Endometrial microvascular endothelial cells (primary cell): ENCODE measurements at regions not wholly inside any gene's neighbourhood (a gene's known extent, or its start where the extent isn't known, plus 50 kb on each side); places are given as distances from the start of the nearest gene placed in this dataset.
"Not testable (repeated sequence)": the region's sequence is repeated elsewhere in the genome, so short reads cannot be mapped to it uniquely, and the experiment has no call there.

ENCODE experiments used
- in situ Hi-C: cut with HindIII; loops from 2 replicates; pipeline ENCODE4 v1.10.0; 2017; ENCODE audit warnings: low sequenced_read_pairs, low pct_unique_long_range_greater_than_20kb; ENCODE audit errors: inconsistent ontology term

DNA sequence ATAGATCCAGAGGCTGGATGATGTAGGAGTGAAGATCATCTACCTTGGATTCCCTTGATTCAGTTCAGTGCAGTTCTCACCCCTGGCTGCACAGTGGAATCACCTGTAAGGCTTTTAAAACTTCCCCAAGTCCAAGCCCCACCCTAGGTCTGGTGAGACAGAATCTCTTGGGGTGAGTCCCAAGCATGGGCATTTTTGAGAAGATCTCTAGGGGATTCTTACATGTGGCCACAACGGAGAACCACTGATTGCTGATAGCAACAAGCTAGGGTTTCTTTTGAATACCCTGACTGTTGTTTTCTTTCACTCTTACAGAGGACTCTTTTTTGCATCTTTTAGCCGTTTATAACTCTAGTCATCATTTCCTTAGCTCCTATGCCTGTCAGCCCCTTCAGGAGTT, 204.9 kb upstream of the RASGRP1 start:
- in situ Hi-C loops = no loop called here

DNA sequence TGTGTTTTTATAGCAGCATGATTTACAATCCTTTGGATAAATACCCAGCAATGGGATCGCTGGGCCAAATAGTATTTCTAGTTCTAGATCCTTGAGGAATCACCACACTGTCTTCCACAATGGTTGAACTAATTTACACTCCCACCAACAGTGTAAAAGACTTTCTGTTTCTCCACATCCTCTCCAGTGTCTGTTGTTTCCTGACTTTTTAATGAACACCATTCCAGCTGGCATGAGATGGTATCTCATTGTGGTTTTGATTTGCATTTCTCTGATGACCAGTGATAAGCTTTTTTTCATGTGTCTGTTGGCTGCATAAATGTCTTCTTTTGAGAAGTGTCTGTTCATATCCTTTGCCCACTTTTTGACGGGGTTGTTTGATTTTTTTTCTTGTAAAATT, 209.5 kb upstream of the RASGRP1 start:
- in situ Hi-C loops = not testable (repeated sequence)

- in situ Hi-C loops = no loop called here
Observed at GRCh38 chr15:38781196-38781595, 216.6 kb upstream of the RASGRP1 start.

DNA sequence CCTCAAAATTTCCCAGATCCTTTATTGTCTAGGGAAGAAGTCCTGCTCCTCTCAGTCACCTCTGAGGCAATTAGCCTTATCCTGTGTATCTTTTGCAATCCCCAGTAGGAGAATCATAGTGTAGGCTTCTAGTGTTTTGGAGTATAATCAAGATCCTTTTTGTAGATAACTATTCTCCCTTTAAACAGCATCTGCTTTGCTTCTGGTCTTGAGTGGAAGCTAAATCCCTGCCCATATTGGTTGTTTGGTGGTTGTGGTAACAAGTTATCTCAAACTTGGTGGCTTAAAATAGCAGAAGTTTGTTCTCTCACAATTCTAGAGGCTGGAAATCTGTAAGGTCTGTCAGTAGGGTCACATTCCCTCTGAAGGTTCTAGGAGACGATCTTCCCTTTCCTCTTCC, 217.5 kb upstream of the RASGRP1 start:
- in situ Hi-C loops = no loop called here

- in situ Hi-C loops = no loop called here
Observed at GRCh38 chr15:38788918-38789317, 224.3 kb upstream of the RASGRP1 start.

DNA sequence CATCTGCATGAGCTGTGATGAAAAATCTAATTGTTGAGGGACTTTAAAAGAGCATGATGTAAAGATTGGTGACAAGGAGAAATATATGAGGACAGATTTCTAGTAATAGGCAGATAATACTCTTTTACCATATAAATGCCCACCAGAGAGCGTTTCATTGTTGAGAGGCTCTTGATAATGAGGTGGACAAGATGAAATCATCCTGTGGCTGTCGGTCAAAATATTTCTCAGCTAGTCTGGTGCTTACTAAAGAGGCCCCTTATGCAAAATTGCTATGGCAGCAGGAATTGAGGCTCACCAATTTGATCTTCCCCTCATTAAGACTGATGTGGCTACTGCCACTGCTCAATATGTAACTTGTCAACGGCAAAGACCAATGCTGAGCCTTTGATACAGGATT, 225.0 kb upstream of the RASGRP1 start:
- in situ Hi-C loops = no loop called here

GRCh38 chr15:38793206-38793810, 228.7 kb upstream of the RASGRP1 start:
- in situ Hi-C loops = no loop called here

- in situ Hi-C loops = no loop called here
Observed at GRCh38 chr15:38795471-38796245, 231.0 kb upstream of the RASGRP1 start.

DNA sequence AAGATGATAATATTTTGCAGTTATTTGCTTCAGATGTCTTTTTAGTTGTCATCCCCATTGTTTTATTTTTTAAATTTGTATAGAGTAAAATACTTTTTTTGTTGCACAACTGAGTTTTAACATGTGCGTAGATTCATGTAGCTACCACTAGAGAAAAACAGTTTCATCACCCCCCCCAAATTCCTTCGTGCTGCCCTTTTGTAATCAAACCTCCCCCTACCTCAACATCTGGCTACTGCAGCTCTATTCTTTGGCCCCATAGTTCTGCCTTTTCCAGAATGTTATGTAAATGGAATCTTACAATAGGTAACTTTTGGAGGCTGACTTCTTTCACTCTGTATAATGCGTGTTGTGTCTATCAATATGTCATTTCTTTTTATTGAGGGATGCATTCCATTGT, 232.0 kb upstream of the RASGRP1 start:
- in situ Hi-C loops = no loop called here

- in situ Hi-C loops = not testable (repeated sequence)
Observed at GRCh38 chr15:38797506-38797905, 232.9 kb upstream of the RASGRP1 start.

DNA sequence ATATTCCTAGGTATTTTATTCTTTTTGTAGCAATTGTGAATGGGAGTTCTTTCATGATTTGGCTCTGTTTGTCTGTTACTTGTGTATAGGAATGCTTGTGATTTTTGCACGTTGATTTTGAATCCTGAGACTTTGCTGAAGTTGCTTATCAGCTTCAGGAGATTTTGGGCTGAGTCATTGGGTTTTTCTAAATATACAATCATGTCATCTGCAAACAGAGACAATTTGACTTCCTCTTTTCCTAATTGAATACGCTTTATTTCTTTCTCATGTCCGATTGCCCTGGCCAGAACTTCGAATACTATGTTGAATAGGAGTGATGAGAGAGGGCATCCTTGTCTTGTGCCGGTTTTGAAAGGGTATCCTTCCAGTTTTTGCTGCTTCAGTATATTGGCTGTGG, 234.6 kb upstream of the RASGRP1 start:
- in situ Hi-C loops = not testable (repeated sequence)

- in situ Hi-C loops = loop anchor here (10.0 kb wide), 1 partner anchor 185 kb away; no protein-coding TSS in a partner anchor
Observed at GRCh38 chr15:38809621-38810020, 245.0 kb upstream of the RASGRP1 start.

DNA sequence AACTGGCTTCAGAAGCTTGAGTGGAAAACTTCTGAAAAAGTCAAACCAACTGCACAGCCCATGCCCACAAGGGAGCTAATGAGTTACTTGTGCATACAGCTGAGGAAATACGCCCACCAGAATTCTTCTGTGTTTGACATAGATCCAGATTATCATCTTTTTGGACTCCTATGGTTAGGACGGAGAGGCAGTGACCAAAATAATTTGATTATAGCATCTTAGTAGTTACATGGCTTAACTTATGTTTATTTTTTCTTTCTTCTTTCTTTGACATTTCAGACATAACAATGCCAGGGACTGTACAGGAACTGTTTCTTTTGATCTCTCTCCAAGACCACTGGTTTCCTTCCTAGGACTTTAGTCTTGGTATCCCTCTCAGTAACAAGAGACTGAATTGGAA, 246.1 kb upstream of the RASGRP1 start:
- in situ Hi-C loops = loop anchor here (10.0 kb wide), 1 partner anchor 184 kb away; no protein-coding TSS in a partner anchor

- in situ Hi-C loops = loop anchor here (10.0 kb wide), 1 partner anchor 181 kb away; no protein-coding TSS in a partner anchor
Observed at GRCh38 chr15:38814254-38814653, 249.6 kb upstream of the RASGRP1 start.

GRCh38 chr15:38814891-38815290, 250.3 kb upstream of the RASGRP1 start:
- in situ Hi-C loops = loop anchor here (10.0 kb wide), 1 partner anchor 180 kb away; no protein-coding TSS in a partner anchor

DNA sequence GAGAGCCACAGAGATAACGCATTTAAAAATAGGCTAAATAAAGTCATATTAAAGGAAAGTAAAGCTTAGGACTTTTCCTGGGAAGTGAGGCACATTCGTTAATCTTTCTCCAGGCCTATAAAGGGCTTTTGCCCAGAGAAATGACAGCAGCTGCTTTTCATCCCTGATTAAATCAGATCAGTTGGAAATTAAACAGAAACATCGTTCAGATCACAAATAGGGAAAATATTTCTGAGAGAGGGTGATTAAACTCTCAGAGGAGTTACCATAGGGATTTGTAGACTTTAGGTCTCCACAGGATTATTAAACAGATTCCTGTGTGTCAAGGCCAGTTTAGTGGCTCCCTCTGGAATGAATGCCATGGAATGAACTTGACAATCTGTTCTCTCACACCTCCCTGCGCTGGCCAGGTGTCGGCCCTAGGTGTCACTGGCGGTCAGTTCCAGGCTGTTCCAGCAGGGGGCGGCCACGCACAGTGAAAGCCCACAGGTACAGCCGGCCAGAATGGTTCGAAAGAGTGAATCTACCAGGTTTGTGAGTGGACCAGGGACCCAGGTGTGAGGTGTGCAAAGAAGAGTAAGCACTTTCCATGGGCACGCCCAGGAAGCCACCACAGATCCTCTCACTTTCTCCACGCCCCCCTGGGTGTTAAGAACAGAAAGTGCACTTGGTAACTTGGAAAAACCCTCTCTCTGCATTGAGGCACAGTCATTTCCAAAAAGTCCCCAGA, 253.0 kb upstream of the RASGRP1 start:
- in situ Hi-C loops = loop anchor here (10.0 kb wide), 1 partner anchor 177 kb away; no protein-coding TSS in a partner anchor

- in situ Hi-C loops = loop anchor here (10.0 kb wide), 1 partner anchor 177 kb away; no protein-coding TSS in a partner anchor
Observed at GRCh38 chr15:38818157-38818790, 253.7 kb upstream of the RASGRP1 start.

- in situ Hi-C loops = loop anchor here (10.0 kb wide), 1 partner anchor 175 kb away; no protein-coding TSS in a partner anchor
Observed at GRCh38 chr15:38819387-38819950, 254.9 kb upstream of the RASGRP1 start.

- in situ Hi-C loops = no loop called here
Observed at GRCh38 chr15:38823263-38823662, 258.6 kb upstream of the RASGRP1 start.
